GM12878 (cell line): ENCODE measurements at regions not wholly inside any gene's neighbourhood (a gene's known extent, or its start where the extent isn't known, plus 50 kb on each side); places are given as distances from the start of the nearest gene placed in this dataset.

ENCODE experiments used
- ATAC-seq: fragments of 200-7000 bp; cut with Tn5 transposase; 3 replicates; pipeline ENCODE4 v1.9.1; 2020; ENCODE audit warnings: mild to moderate bottlenecking, moderate library complexity
- BruUV-seq: library from RNA; stranded (reverse); fragments of 400-500 nt; replicated peaks from 2 replicates; lab custom pipeline; 2021; lab: Mats Ljungman, UMichigan
- CTCF ChIA-PET: fragments of 300-600 bp; sonication (Branson Sonifier 250); formaldehyde crosslinking; extraction: SDS; loops from one replicate; lab custom pipeline; 2021; ENCODE audit warnings: inconsistent platforms; lab: Yijun Ruan, JAX
- POLR2A ChIA-PET: fragments of 350-600 bp; formaldehyde crosslinking; extraction: SDS; loops from one replicate; lab custom pipeline; 2021; ENCODE audit warnings: inconsistent platforms; lab: Charles Lee
- RAD21 ChIA-PET: fragments of 300-600 bp; sonication (Branson Sonifier 250); formaldehyde crosslinking; loops from one replicate; lab custom pipeline; 2023; ENCODE audit warnings: antibody characterized with exemption; ENCODE audit not compliant: unreplicated experiment; lab: Charles Lee
- SMC1A ChIA-PET: fragments of 300-600 bp; sonication (Branson Sonifier 250); formaldehyde crosslinking; loops from one replicate; lab custom pipeline; 2023; ENCODE audit not compliant: unreplicated experiment, uncharacterized antibody; lab: Charles Lee
- DNase-seq: peaks from one replicate; pipeline ENCODE4 v3.0.0-alpha.2; 2011; ENCODE audit warnings: low read depth, low spot score
- FAIRE-seq: peaks from 3 replicates; lab custom pipeline; 2011; peaks lifted over from hg19 to GRCh38; lab: Jason Lieb, UNC
- H2AFZ ChIP-seq: 2 replicates; pipeline ENCODE4 v1.6.0; 2011; ENCODE audit warnings: low read depth, low read length, control low read depth; ENCODE audit not compliant: control insufficient read depth
- H3K27ac ChIP-seq: 2 replicates; pipeline ENCODE4 v1.5.1; 2011; ENCODE audit warnings: control low read depth; ENCODE audit not compliant: control insufficient read depth, insufficient read depth
- H3K27me3 ChIP-seq, 2 experiments: replicated peaks in 1 of 2; 2 replicates each; pipeline versions ENCODE4 v1.6.0 to v1.6.1; 2011; ENCODE audit warnings: low read length in 1 of 2; ENCODE audit not compliant: control insufficient read depth in 2 of 2, insufficient read depth in 2 of 2
- H3K36me3 ChIP-seq, 2 experiments: 2 replicates each; pipeline ENCODE4 v1.5.1; 2011; ENCODE audit warnings: low read length in 1 of 2; ENCODE audit not compliant: control insufficient read depth in 2 of 2, insufficient read depth in 2 of 2
- H3K4me1 ChIP-seq: 2 replicates; pipeline ENCODE4 v1.6.1; 2011; ENCODE audit warnings: mild to moderate bottlenecking, low read length, moderate library complexity, mixed read lengths; ENCODE audit not compliant: control insufficient read depth, insufficient read depth
- H3K4me2 ChIP-seq: 2 replicates; pipeline ENCODE4 v1.6.0; 2011; ENCODE audit warnings: control low read depth; ENCODE audit not compliant: control insufficient read depth, insufficient read depth
- H3K4me3 ChIP-seq: fragments of 200-600 bp; sonication (generic); 2 replicates; pipeline ENCODE4 v1.5.1; 2016
- H3K79me2 ChIP-seq: 2 replicates; pipeline ENCODE4 v1.6.0; 2011; ENCODE audit warnings: low read length; ENCODE audit not compliant: control insufficient read depth, insufficient read depth
- H3K9ac ChIP-seq: 2 replicates; pipeline ENCODE4 v1.8.0; 2011; ENCODE audit warnings: low read length, control low read depth, mixed read lengths; ENCODE audit not compliant: control insufficient read depth, insufficient read depth
- H3K9me3 ChIP-seq: replicated peaks from 3 replicates; pipeline ENCODE4 v1.5.1; 2011; ENCODE audit warnings: mild to moderate bottlenecking, low read length; ENCODE audit not compliant: control insufficient read depth, insufficient read depth
- H4K20me1 ChIP-seq: 2 replicates; pipeline ENCODE4 v1.6.0; 2011; ENCODE audit not compliant: control insufficient read depth, insufficient read depth
- ATF7 ChIP-seq: fragments of 450-650 bp; IDR thresholded peaks from 2 replicates; pipeline ENCODE4 v1.6.1; 2016; ENCODE audit warnings: low read depth, mild to moderate bottlenecking
- BCLAF1 ChIP-seq: fragments of 450-650 bp; IDR thresholded peaks from 2 replicates; pipeline ENCODE4 v1.6.1; 2017; ENCODE audit warnings: antibody characterized with exemption, mild to moderate bottlenecking, moderate library complexity
- BHLHE40 ChIP-seq, 2 experiments: fragments of 450-650 bp in 1 of 2; IDR thresholded peaks; 2 replicates each; pipeline ENCODE4 v1.6.1; 2011 to 2017; ENCODE audit warnings: low read depth in 2 of 2, borderline replicate concordance in 1 of 2, improper control_type of control experiment in 1 of 2, low read length in 1 of 2, mild to moderate bottlenecking in 1 of 2
- CBFB ChIP-seq: IDR thresholded peaks from 2 replicates; pipeline ENCODE4 v1.6.1; 2016; ENCODE audit warnings: antibody characterized with exemption, low read depth
- ETV6 ChIP-seq, 2 experiments: fragments of 450-650 bp in 1 of 2; IDR thresholded peaks in 1 of 2; conservative IDR thresholded peaks in 1 of 2; 2 replicates each; pipeline ENCODE4 v1.6.1; 2014; ENCODE audit warnings: antibody characterized with exemption in 1 of 2, borderline replicate concordance in 1 of 2, low read depth in 1 of 2, mild to moderate bottlenecking in 1 of 2, moderate library complexity in 1 of 2
- IKZF2 ChIP-seq, 2 experiments: fragments of 450-650 bp; IDR thresholded peaks; 2 replicates each; pipeline ENCODE4 v1.6.1; 2017; ENCODE audit warnings: mild to moderate bottlenecking in 2 of 2, moderate library complexity in 2 of 2
- PBX3 ChIP-seq: IDR thresholded peaks from 2 replicates; pipeline ENCODE4 v1.6.1; 2011; ENCODE audit warnings: mild to moderate bottlenecking, low read depth, low read length, moderate library complexity; ENCODE audit not compliant: insufficient replicate concordance
- RB1 ChIP-seq: fragments of 450-650 bp; formaldehyde crosslinking; IDR thresholded peaks from 2 replicates; pipeline ENCODE4 v1.6.1; 2017; ENCODE audit warnings: mild to moderate bottlenecking, borderline replicate concordance
- SIN3A ChIP-seq: IDR thresholded peaks from 2 replicates; pipeline ENCODE4 v1.6.1; 2012; ENCODE audit warnings: low read depth, low read length, improper control_type of control experiment
- YY1 ChIP-seq: IDR thresholded peaks from 2 replicates; pipeline ENCODE4 v1.6.1; 2011; ENCODE audit warnings: low read depth, mild to moderate bottlenecking, low read length
- ZNF274 ChIP-seq: IDR thresholded peaks from one replicate; pipeline ENCODE4 v1.8.0; 2011; ENCODE audit not compliant: insufficient read length, insufficient read depth
- ZNF592 ChIP-seq: fragments of 450-650 bp; IDR thresholded peaks from 2 replicates; pipeline ENCODE4 v1.6.1; 2017; ENCODE audit warnings: mild to moderate bottlenecking, moderate library complexity
- WGBS: methylation state at CpG from one replicate; pipeline ENCODE4 v1.1.6; 2016; ENCODE audit warnings: low lambda C conversion rate; ENCODE audit not compliant: insufficient replicate concordance, insufficient coverage; ENCODE audit errors: missing lambda C conversion rate; 5-methylcytosine and 5-hydroxymethylcytosine counted together
- in situ Hi-C: fragments of 300-500 bp; cut with MboI; formaldehyde crosslinking; loops from 9 replicates; pipeline ENCODE4 v1.14.3; 2018; ENCODE audit warnings: mixed read lengths
- intact Hi-C: fragments of 100-400 bp; cut with micrococcal nuclease; formaldehyde crosslinking; loops from one replicate; pipeline ENCODE4 v1.14.2; 2022; ENCODE audit not compliant: unreplicated experiment

- H2AFZ ChIP-seq: no peak overlapping the region
- no peak for FAIRE-seq
Measured at GRCh38 chr2:65812887-65813286, 380.5 kb upstream of the SPRED2 start.

More at GRCh38 chr2:65812887-65813286, 380.5 kb upstream of the SPRED2 start:
- TF ChIP-seq PBX3 (no peak), ZNF274 (no peak), ETV6 (conservative IDR thresholded peaks at IDR 0.05 in 1 of 2, IDR thresholded peaks at IDR 0.05 in 1 of 2; ENCODE audit: borderline replicate concordance in 1 of 2, low read depth in 1 of 2) (no peak), CBFB (no peak), RB1 (no peak), BCLAF1 (no peak), BHLHE40 (IDR thresholded peaks at IDR 0.05; ENCODE audit: borderline replicate concordance in 1 of 2, low read depth in 2 of 2, low read length in 1 of 2) (no peak), ZNF592 (no peak), YY1 (no peak), SIN3A (no peak), ATF7 (no peak), IKZF2 (IDR thresholded peaks at IDR 0.05) (no peak)
- intact Hi-C loops: no loop called here
- no peaks in the 10 kb centered on the region for H3K4me1 ChIP-seq
- in situ Hi-C loops: no loop called here
- no peak overlapping the region for H3K4me3 ChIP-seq
- no peak overlapping the region for H3K27ac ChIP-seq
- BruUV-seq: no TSS peak
- H3K9ac ChIP-seq: no peak overlapping the region
- no peak for DNase-seq
- 25% methylated on average over 3 of the region's 3 CpGs for WGBS
- H3K9me3 ChIP-seq: no peaks in the 10 kb centered on the region
- no peaks in the 10 kb centered on the region for H3K79me2 ChIP-seq
- ChIA-PET CTCF (no interaction called here), POLR2A (no interaction called here), SMC1A (interaction anchor here (1.5 kb wide), 1 partner anchor 12 kb away, joined by 4 read pairs; no protein-coding TSS in a partner anchor), RAD21 (no interaction called here)
- H3K36me3 ChIP-seq: no peaks in the 10 kb centered on the region
- no peak overlapping the region for H3K4me2 ChIP-seq
- ATAC-seq: no peak
- no peaks in the 10 kb centered on the region; a peak in 2 of 4 replicates for H3K27me3 ChIP-seq
- H4K20me1 ChIP-seq: no peaks in the 10 kb centered on the region
